OCI-LY7 (cell line): ENCODE measurements at regions not wholly inside any gene's neighbourhood (a gene's known extent, or its start where the extent isn't known, plus 50 kb on each side); places are given as distances from the start of the nearest gene placed in this dataset.

Experiments used
- BruUV-seq: library from RNA; stranded (reverse); fragments of 400-500 nt; replicated peaks from 2 replicates; lab custom pipeline; 2021; lab: Mats Ljungman, UMichigan
- CTCF ChIA-PET: fragments of 300-600 bp; sonication (Branson Sonifier 250); formaldehyde crosslinking; loops from one replicate; lab custom pipeline; 2022; ENCODE audit warnings: antibody characterized with exemption; ENCODE audit not compliant: unreplicated experiment; lab: Charles Lee
- POLR2A ChIA-PET: fragments of 300-600 bp; sonication (Branson Sonifier 250); formaldehyde crosslinking; loops from one replicate; lab custom pipeline; 2022; ENCODE audit warnings: antibody characterized with exemption; lab: Charles Lee
- DNase-seq: peaks from one replicate; pipeline ENCODE4 v3.0.0-alpha.2; 2015; ENCODE audit warnings: low spot score
- H2AFZ ChIP-seq: fragments of 200-600 bp; sonication (generic), shearing (Covaris generic); 2 replicates; pipeline ENCODE4 v1.6.1; 2014; ENCODE audit warnings: mild to moderate bottlenecking, antibody characterized with exemption, low read length, moderate library complexity
- H3K27ac ChIP-seq: fragments of 200-600 bp; sonication (generic); 2 replicates; pipeline ENCODE4 v1.5.1; 2014; ENCODE audit warnings: mixed run types, low read depth, mild to moderate bottlenecking, moderate library complexity, low read length, inconsistent platforms; ENCODE audit not compliant: poor library complexity, severe bottlenecking
- H3K36me3 ChIP-seq: fragments of 200-600 bp; sonication (generic); 2 replicates; pipeline ENCODE4 v1.6.1; 2014; ENCODE audit warnings: mild to moderate bottlenecking, antibody characterized with exemption, low read length, moderate library complexity, mixed read lengths; ENCODE audit not compliant: insufficient read depth
- H3K4me1 ChIP-seq: fragments of 200-600 bp; sonication (generic); 2 replicates; pipeline ENCODE4 v1.5.1; 2014; ENCODE audit warnings: mild to moderate bottlenecking, low read length; ENCODE audit not compliant: insufficient read depth, poor library complexity, severe bottlenecking
- H3K4me2 ChIP-seq: fragments of 200-600 bp; sonication (generic); 2 replicates; pipeline ENCODE4 v1.6.1; 2014; ENCODE audit warnings: mild to moderate bottlenecking, low read length
- H3K4me3 ChIP-seq: fragments of 200-600 bp; sonication (generic); 2 replicates; pipeline ENCODE4 v1.5.1; 2014; ENCODE audit warnings: mild to moderate bottlenecking, low read depth, low read length; ENCODE audit not compliant: poor library complexity, severe bottlenecking
- H3K79me2 ChIP-seq: fragments of 200-600 bp; sonication (generic); 2 replicates; pipeline ENCODE4 v1.6.1; 2016; ENCODE audit warnings: low read depth, mild to moderate bottlenecking, low read length, moderate library complexity, mixed read lengths; ENCODE audit not compliant: insufficient read depth
- H3K9me2 ChIP-seq: fragments of 200-600 bp; sonication (generic); 2 replicates; pipeline ENCODE4 v1.6.1; 2016; ENCODE audit warnings: mild to moderate bottlenecking, low read length, mixed read lengths; ENCODE audit not compliant: insufficient read depth
- H3K9me3 ChIP-seq: fragments of 200-600 bp; sonication (generic); 2 replicates; pipeline ENCODE4 v1.6.1; 2014; ENCODE audit warnings: mild to moderate bottlenecking, mixed run types, low read length, mixed read lengths
- H4K20me1 ChIP-seq: fragments of 200-600 bp; sonication (generic); 2 replicates; pipeline ENCODE4 v1.6.1; 2014; ENCODE audit warnings: mild to moderate bottlenecking, antibody characterized with exemption, low read length, moderate library complexity, mixed read lengths; ENCODE audit not compliant: insufficient read depth
- CTCF ChIP-seq: fragments of 200-600 bp; sonication (generic); conservative IDR thresholded peaks from 2 replicates; pipeline ENCODE4 v1.5.1; 2014; ENCODE audit warnings: mild to moderate bottlenecking, antibody characterized with exemption, low read length, moderate library complexity, mixed read lengths
- EZH2phosphoT487 ChIP-seq: fragments of 200-600 bp; sonication (generic); IDR thresholded peaks from 2 replicates; pipeline ENCODE4 v1.6.1; 2018; ENCODE audit warnings: low read depth, borderline replicate concordance, mild to moderate bottlenecking, mixed run types, antibody characterized with exemption, low read length, moderate library complexity, mixed read lengths
- intact Hi-C: fragments of 100-400 bp; cut with micrococcal nuclease; formaldehyde crosslinking; loops from one replicate; pipeline ENCODE4 v1.10.0; 2022; ENCODE audit not compliant: unreplicated experiment

GRCh38 chr9:31605164-31605563, 779.3 kb upstream of the ACO1 start:
- TF ChIP-seq EZH2phosphoT487 (no peak), CTCF (no peak)
- H3K9me3 ChIP-seq: no peaks in the 10 kb centered on the region
- H3K9me2 ChIP-seq: no peaks in the 10 kb centered on the region
- no peak overlapping the region for H3K4me2 ChIP-seq
- H3K27ac ChIP-seq: no peak overlapping the region
- H3K36me3 ChIP-seq: no peaks in the 10 kb centered on the region
- intact Hi-C loops: no loop called here
- H3K4me3 ChIP-seq: no peak overlapping the region
- no peak overlapping the region for H2AFZ ChIP-seq
- no peaks in the 10 kb centered on the region for H3K79me2 ChIP-seq
- no TSS peak for BruUV-seq
- no peaks in the 10 kb centered on the region for H4K20me1 ChIP-seq
- DNase-seq: no peak
- CTCF ChIA-PET: no interaction called here
- POLR2A ChIA-PET: no interaction called here
- H3K4me1 ChIP-seq: no peaks in the 10 kb centered on the region

GRCh38 chr9:31606678-31607077, 777.8 kb upstream of the ACO1 start:
- TF ChIP-seq EZH2phosphoT487 (no peak), CTCF (no peak)
- Histone ChIP-seq H3K36me3 (no peaks in the 10 kb centered on the region), H3K9me2 (no peaks in the 10 kb centered on the region), H3K4me1 (no peaks in the 10 kb centered on the region), H2AFZ (no peak overlapping the region), H3K4me2 (no peak overlapping the region), H3K27ac (no peak overlapping the region), H3K79me2 (no peaks in the 10 kb centered on the region), H3K4me3 (no peak overlapping the region), H3K9me3 (no peaks in the 10 kb centered on the region), H4K20me1 (no peaks in the 10 kb centered on the region)
- ChIA-PET POLR2A (no interaction called here), CTCF (no interaction called here)
- no peak for DNase-seq
- intact Hi-C loops: no loop called here
- BruUV-seq: no TSS peak

GRCh38 chr9:31608416-31608815, 776.0 kb upstream of the ACO1 start:
- CTCF ChIA-PET: no interaction called here
- no peak for DNase-seq
- no peak overlapping the region for H3K27ac ChIP-seq
- no peaks in the 10 kb centered on the region for H3K9me3 ChIP-seq
- no peak overlapping the region for H3K4me2 ChIP-seq
- POLR2A ChIA-PET: no interaction called here
- H2AFZ ChIP-seq: no peak overlapping the region
- no peaks in the 10 kb centered on the region for H3K79me2 ChIP-seq
- H4K20me1 ChIP-seq: no peaks in the 10 kb centered on the region
- no peaks in the 10 kb centered on the region for H3K4me1 ChIP-seq
- H3K9me2 ChIP-seq: no peaks in the 10 kb centered on the region
- TF ChIP-seq CTCF: no peak
- no peak for TF ChIP-seq EZH2phosphoT487
- intact Hi-C loops: no loop called here
- no TSS peak for BruUV-seq
- H3K4me3 ChIP-seq: no peak overlapping the region
- no peaks in the 10 kb centered on the region for H3K36me3 ChIP-seq
